ENCODE measurements at regions not wholly inside any gene's neighbourhood (a gene's known extent, or its start where the extent isn't known, plus 50 kb on each side); places are given as distances from the start of the nearest gene placed in this dataset.

DNA sequence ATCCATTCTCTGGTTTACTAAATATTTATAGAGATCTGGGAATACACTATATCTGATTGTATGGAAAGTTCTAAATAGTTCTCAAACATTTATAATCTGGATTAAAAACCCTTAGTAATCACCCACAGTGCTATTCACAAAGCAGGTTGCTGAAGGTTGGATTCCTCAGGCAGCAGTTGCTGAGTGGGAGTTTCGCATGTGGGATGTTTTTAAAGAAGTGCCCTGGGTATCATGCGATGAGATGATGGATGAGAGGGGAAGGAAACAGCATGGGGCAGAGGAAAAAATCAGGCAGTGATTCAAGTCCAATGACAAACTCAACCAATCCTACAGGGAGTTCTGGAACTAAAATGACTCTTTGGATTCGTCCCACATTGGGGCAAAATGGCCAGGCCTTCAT lies 85.3 kb upstream of the GALNT2 start:
- no peak for DNase-seq

DNA sequence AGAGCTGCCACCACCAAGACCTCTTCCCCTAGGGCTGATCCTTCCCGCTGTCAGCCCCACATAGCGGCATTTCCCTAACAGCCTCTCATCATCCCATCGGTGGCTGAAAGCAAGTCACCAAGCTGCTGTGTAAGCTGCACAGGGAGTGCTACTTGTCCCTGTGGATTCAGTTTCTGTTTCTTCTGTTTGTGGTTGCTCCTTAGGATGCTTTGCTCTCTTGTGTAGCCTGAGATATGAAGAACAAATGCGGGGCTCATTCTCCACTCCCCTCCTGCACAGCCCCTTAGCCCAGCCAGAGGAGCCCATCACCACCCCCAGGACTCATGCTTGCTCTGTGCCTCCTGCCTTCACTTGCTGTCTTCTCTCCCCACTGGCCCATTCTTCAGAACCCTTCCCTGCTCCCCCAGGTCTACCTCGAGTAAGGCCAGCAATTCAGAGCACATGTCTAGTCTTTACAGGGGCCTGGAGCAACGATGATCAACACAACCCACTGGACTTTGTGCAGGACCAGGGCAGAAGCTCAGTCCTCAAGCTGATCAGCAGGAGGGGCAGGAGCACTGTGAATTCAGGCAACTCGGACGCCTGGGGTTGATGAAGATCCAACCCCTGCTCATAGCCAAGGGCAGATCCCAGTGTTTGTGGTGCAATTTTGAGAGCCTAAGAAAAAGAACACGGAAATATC lies 82.6 kb upstream of the GALNT2 start:
- DNase-seq = no peak

DNA sequence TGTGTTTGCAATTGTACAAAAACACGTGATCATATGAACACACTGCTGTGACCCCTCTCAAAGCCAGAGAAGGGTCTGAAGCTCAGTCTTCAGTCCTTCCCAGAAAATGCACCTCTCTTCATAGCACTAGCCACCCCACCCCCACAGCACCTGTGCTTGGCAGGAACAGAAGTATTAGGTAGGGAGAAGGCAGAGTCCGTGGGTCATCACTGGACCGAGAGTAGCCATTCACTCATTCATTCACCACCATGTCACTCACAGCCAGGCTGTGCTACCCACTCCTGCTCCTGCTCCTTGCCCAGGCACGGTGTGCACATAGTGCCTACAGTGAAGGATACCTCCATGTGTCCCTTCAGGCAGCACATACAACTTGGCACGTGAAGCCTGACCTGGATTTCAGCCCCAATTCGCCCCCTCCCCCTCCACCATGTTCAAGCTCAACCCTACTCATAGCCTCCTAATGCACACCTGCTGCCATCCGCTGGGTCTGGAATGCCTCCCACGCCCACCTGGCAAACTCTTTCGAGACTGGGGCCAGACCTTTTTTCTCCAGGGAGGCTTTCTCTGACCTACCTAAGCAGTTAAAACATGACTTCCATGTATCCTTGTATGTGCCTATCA lies 81.9 kb upstream of the GALNT2 start:
- DNase-seq = no peak

DNA sequence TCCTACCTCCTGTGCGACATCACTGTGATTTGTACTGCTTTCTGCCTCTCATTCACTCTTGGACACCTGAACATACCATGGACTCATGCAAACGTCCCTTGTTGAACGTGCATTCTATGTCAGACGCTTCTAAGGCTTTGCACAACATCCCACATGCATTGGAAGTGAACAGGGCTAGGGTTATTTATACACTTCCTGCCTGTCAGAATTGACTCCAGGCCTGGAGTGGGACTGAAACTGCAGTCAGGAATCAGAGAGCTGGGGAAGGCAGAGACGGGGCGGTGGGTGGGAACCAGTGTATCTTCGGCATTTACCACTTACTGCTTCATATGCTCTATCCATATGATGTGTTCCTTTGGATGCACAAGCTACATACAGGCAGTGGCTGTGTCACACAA lies 81.4 kb upstream of the GALNT2 start:
- no peak for DNase-seq

DNA sequence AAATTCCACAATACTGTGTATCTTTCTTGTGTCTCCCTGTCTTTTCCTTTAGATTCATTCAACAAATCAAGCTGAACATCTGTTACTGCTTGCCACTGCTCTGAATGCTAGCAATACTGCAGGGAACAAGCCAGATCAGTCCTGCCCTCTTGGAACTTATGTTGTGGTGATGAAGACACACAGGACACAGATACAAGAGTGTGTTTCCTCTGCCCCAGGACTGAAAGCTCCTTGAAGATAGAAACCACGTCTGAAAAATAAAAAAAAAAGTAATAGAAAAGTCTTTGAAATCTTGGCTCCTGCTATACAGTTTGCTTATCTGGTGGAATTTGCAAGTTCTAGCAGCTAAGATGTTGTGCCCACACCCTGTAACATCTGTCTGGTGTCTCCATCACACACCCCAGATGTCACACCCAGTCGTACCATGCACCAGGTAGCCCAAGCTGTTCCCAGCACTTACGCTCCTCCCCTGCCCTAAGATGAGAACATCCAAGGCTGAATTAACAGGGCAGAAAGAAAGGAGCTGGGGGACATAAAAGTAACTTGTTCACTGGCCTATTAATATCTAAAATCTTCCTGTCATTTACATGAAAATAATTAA lies 80.2 kb upstream of the GALNT2 start:
- DNase-seq = no peak

DNA sequence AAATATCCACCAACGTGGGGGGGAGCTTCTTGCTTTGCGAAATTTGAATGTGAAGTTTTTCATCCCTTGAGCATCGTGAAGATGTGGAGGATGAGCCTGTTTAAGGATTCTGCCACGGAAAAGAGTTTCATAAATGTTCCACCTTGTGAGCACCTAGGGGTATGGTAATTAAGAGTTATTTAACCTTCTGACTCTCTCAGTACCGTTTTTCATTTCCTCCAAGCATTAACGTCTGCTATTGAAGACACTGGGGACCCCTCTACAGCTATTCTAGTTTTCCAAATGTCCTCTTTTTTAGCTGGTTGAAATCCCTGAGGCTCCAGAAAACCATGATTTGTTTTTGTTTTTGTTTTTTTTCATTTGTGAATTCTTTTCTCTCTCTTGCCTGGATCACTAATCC lies 79.1 kb upstream of the GALNT2 start:
- no peak for DNase-seq

DNA sequence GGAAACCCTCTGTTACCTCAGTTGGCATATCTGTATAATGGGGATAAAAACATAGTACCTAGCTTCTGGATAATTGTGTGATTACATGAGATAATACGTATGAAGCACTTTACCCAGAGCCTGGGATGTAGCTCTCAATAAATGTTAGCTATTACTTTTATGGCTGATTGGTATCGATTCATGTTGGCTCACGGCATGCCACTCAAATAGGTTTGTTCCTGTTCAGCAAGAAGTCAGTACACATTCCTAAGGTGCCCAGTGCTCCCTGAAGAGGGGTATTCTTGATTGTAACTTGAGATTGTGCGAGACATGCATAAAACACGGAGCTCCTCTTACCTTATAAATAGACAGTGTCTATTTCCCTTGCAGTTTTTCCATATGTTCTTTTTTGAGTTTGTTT lies 78.5 kb upstream of the GALNT2 start:
- no peak for DNase-seq

DNA sequence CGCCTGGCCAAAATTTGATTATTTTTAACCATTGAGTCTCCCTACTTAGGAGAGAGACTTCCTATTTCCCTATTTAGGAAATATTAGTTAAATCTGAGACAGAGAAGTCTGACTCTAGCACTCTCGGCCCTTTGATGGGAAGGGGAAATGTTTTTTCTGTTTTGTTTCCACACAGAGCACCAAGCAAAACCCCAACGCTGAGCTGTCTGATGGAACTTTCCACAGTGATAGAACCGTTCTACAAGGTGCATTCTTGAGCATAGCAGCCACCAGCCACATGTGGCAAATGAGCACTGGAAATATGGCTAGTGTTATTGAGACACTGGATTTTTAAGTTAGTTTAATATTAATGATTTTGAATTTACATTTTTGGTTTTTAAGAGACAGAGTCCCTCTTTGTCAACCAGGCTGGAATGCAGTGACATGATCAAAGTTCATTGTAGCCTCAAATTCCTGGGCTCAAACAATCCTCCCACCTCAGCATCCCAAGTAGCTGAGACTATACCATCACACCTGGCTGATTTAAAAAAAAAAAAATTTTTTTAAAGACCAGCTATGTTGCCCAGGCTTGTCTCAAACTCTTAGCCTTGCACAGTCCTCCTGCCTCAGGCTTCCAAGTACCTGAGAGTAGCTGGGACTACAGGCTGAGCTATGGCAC lies 77.3 kb upstream of the GALNT2 start:
- DNase-seq = no peak

DNA sequence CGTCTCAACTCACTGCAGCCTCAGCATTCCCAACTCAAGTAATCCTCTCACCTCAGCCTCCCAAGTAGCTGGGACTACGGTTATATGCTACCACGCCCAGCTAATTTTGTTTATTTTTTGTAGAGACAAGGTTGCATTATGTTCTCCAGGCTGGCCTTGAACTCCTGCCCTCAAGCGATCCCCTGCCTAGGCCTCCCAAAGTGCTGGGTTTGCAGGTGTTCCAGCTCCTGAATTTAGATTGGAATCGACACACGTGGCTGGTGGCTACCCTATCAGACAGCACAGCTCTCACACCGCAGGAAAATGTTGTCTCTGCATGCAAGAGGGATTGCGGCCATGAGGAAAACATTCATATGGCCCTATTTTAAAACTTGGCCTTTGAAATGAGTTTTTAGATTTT lies 76.7 kb upstream of the GALNT2 start:
- no peak for DNase-seq

DNA sequence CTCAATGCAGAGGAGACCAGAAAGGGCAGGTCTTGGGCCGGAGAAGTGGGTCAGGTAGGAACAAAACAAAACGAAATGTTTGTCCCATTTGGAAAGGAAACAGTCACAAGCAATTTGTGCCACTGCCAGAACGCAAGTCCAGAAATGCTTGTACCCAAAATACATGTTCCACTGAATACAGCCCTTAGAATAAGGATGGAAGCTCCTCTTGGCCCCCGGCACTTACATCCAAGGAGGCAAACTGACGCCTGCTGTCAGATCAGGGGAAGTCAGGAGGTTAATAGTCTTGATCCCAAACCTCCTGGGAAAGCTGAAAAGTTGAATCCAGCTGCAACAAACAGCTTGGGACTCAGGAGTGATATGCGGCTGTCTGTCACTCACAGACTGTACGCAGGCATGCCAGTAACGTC lies 75.9 kb upstream of the GALNT2 start:
- DNase-seq = no peak

DNA sequence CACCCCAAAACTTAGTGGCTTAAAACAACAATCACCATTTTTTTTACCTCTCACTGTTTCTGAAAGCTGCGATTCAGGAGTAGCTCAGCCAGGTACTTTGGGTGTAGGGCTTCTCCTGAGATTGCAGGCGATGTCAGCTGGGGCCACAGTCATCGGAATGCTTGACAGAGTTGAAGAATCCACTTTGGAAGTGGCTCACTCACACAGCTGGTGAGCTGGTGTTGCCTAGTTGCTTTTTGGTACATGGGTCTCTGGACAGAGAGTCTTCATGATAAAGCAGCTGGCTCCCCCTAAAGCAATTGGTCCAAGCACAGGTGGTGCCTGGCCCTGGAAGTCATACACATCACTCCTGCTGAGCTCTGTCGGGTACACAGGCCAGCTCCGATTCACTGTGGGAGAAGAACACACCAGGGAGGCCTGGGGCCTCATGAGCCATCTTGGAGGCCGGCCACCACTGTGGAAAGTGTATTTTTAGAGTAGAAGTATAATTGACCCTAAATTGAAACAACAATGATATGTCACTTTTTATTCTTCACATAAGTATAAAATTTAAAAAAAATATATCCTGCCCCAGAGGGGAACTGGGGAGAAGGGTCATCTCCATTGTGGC lies 75.2 kb upstream of the GALNT2 start:
- no peak for DNase-seq

DNA sequence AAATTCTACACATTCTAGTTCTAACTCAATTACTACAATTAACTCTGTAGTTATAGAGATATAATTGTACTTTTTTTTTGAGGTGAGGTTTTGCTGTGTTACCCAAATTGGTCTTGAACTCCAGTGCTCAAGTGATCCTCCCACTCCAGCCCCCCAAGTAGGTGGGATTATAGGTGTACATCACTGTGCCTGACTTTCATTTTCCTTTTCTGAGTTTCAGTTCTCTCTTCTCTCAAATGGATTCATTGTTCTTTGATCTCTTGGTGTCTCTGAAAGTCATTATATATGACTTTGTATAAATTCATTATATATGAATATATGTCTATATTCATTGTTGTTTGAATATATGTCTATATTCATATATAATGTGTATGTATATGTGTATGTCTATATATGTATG lies 74.0 kb upstream of the GALNT2 start:
- no peak for DNase-seq

DNA sequence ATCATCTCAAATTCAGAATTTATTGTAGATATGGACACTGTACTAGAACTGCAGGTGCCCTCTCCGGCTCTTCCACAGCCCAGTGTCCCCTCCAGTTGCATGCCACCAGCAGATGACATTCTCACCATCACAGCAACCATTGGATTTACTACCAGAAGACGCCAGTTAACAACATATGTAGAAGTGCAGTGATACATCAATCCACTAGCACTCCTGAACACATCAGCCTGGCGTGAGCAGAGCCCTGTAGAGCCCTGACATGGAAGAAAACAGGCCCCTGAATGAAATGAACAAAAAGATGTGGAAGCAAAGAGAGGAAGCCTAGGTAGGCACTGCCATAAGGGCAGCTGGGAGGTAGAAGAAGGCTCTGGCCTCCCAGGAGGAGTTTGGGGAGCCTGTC lies 73.1 kb upstream of the GALNT2 start:
- no peak for DNase-seq

DNA sequence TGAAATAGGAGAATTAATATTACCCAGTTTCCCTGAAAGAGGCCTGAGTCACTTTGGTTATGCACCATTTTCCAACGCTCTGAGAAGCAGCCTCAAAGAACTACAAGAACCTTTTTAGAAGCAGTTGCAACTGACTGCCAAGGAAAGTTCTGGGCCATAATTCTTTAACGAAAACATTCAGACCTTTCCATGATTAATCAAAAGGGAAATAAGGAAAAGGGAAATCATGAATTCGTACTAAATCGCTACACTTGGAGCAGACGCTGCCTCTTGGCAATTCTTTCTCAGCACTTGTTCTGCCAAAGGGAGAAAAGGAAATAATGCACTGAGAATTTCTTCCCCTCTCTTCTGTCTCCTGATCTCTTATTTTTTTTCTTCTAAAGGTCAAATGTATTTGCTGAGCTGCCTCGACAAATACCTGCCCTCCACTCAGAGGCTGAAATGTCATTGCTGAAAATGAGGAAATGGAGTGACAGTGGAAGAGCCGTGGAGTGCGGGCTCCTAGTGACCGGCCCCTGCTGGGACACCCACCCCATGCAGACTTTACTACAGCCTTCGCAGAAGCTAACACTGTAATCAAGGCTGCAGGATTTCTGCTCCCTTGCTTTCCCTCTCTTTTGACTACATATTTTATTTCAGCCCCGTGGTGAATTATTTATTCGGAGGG lies 67.9 kb upstream of the GALNT2 start:
- DNase-seq = no peak

DNA sequence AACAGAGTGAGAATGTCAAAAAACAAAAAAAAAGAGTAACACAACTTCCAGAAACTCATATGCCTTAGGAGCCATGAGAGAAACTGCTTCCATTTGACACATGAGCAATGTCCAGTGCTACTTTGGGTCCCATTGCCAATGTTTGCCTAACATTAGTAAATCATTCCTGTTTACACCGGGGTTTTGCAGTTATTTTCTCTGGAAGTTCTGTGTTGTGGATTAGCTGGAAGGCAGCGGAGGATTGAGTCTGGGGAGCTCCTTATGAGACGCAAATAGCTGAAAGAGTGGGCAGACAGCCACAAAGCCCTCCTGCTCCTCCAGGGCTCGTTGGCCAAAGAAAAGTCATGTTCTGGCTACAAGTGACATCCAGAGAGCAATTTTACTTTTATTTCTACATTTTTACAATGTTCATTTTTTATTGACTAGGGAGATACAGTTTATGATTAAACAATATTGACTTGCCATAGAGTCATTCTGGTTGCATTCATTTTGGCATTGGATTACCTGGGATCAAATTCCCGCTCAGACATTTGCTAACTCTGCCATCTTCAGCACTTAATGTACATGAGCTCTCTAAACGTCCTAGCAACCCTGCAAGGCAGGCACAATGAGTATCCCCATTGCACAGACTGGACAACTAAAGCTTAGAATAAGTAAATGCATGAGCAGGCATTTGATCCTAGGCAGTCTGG lies 66.4 kb upstream of the GALNT2 start:
- no peak for DNase-seq

DNA sequence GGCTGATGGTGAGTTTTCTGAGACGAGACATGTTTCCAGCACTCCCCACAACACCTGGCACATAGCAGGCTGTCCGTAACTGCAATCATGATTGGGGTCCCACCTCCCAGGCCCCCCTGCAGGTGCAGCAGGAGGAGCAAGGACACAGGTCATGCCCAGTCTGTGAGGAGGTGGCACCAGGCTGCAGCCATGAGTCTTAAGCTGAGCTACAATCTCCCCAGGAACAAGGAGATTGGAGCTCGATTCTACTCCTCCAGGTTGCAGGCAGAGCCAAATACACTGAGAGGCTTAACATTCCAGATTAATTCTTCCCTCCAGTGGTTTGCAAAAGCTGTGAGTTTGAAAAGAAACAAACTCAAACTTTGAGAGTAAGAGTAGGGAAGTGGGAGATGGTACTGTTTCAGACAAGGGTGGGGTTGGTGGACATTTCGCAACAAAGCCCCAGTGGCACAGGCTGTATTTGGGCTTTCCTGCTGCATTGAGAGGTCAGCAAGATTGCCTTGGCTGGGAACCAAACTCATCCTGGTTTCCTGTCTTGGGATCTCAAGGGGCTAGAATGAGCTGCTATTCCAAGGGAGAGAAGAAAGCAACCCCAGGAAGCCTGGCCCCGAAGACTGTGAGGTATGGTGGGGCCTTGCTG lies 64.8 kb upstream of the GALNT2 start:
- no peak for DNase-seq

DNA sequence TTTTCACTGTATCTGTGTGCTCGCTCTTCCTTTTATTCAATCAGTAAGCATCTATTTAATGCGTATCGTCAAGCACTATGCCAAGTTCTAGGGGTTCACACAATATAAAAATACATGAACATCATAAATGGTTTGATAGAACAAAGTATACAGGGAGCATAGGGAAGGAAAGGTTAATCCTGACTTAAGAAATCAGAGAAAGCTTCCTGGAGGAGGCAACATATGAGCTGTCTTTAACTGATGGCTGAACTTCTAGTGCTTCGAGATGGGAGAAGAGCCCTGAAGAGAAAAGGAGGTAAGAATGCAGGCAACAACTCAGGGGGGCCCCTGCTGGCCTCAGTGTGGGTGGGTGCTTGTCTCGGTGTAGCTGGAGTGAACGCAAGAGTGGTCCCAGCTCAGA lies 63.6 kb upstream of the GALNT2 start:
- no peak for DNase-seq

DNA sequence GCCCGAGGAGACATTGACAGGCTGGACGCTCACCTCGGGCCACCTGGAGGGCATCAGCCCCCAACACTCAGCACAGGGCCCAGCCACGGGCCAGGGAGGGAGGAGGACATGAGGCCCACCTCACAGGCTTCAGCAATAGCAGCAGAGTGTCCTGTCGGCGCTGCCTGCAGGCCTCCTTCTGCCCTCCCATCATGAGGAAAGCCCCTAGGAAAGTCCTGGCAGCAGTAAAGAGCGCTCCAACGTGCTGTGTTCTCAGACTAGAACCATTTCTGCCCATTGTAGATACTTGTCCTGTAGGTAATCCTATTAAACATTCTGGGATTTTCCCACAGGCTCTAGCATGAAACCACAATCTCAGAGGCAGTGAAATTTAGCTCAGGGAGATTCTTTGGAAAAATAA lies 62.0 kb upstream of the GALNT2 start:
- DNase-seq = no peak

DNA sequence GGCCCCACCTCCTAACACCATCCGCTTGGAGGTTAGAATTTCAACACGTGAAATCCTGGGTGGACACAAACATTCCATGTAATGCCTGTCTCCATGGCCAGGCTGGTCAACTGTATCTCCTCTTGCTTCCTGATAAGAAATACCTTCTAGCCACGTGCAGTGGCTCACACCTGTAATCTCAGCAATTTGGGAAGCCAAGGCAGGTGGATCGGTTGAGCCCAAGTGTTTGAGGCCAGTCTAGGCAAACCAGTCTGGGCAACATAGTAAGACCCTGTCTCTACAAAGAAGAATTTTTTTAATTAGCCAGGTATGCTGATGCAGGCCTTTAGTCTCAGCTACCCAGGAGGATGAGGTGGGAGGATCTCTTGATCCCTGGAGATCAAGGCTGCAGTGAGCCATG lies 58.3 kb upstream of the GALNT2 start:
- no peak for DNase-seq

DNA sequence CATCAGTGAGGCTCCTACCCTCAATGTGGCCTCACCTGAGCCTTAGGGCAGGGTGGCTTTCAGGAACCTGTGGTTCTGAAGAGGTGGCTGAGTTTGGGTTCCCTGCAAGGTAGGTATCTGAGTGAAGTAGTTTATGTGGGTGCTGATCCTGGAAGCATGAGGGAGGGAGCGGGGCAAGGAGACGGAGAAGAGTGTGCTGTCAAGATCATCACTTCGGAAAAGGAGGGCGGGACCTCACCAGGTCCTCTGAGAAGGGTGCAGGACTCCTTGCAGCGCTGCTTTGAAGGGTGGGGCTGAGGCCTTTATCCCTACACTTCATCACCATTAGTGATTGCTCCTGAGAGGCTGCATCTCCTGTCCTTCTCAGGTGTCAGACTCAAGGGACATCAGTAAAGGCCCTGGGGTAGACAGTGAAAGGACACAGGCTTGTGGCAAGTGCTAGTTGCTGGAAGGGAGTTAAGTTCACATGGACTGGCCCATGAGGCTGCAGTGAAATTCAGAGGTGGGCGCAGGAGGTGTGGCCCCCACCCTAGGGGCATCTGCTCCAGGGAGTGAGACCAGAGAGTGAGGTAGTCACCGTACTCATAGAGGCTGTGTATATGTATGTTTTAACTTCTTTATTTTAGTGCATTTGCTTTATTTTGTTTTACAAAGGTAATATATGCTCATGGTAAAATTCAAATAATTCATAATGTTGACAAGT lies 57.3 kb upstream of the GALNT2 start:
- DNase-seq = no peak

DNA sequence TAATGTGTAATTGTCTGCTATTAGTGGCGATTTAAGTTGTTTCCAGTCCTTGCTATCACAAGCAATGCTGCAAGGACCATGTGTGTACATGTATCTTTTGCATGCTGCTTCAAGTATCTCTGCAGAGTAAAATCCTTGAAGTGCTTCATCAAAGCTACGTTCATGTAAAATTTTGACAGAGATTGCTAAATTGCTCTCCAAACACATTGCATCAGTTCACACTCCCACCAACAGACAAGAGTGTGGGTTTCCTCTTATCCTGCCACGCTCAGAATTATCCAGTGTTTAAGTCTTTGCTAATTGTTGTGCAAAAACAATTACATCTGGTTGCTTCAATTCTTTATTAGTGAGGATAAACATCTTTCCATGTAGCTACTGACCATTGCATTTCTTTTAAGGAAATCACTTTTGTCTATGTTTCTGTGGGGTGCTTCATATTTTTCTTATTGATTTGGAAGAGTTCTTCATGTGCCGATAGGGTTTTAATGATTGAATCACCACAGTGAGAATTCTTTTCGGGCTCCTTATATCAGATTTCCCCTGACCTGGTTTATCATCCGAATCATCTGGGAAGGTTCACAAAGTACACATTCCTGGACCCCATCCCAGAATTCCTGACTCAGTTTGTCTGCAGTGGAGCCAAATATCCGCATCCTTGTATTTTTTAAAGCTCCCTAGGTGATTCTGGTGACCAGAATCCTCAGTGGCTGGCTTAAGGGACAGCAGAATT lies 56.3 kb upstream of the GALNT2 start:
- no peak for DNase-seq
